Osteoblast (primary cell): ENCODE measurements at regions not wholly inside any gene's neighbourhood (a gene's known extent, or its start where the extent isn't known, plus 50 kb on each side); places are given as distances from the start of the nearest gene placed in this dataset.
A peak's percentile ranks its signal among the peaks of the same experiment; 100 is the strongest.

Source experiments
- DNase-seq: peaks from one replicate; pipeline ENCODE4 v3.0.0; 2011; ENCODE audit warnings: low spot score, mixed read lengths; ENCODE audit not compliant: insufficient read length; ENCODE audit errors: missing footprints
- H2AFZ ChIP-seq: 2 replicates; pipeline ENCODE4 v1.6.0; 2011; ENCODE audit warnings: mild to moderate bottlenecking, low read length
- H3K27ac ChIP-seq: 2 replicates; pipeline ENCODE4 v1.5.1; 2011; ENCODE audit warnings: mild to moderate bottlenecking, low read depth, low read length, moderate library complexity
- H3K27me3 ChIP-seq: 2 replicates; pipeline ENCODE4 v1.6.0; 2012; ENCODE audit warnings: mild to moderate bottlenecking, control low read depth, inconsistent platforms, low read length, moderate library complexity; ENCODE audit not compliant: insufficient read depth
- H3K36me3 ChIP-seq: 2 replicates; pipeline ENCODE4 v1.5.1; 2011; ENCODE audit warnings: mild to moderate bottlenecking, low read length, control low read depth, moderate library complexity; ENCODE audit not compliant: insufficient read depth
- H3K4me1 ChIP-seq: 2 replicates; pipeline ENCODE4 v1.5.1; 2011; ENCODE audit warnings: mild to moderate bottlenecking, low read length, control low read depth, moderate library complexity; ENCODE audit not compliant: insufficient read depth
- H3K4me2 ChIP-seq: 2 replicates; pipeline ENCODE4 v1.6.0; 2011; ENCODE audit warnings: mild to moderate bottlenecking, low read length; ENCODE audit not compliant: insufficient read depth
- H3K4me3 ChIP-seq: fragments of 200-600 bp; sonication (generic); 3 replicates; pipeline ENCODE4 v1.5.1; 2012; ENCODE audit warnings: mild to moderate bottlenecking, low read length, inconsistent platforms; ENCODE audit not compliant: insufficient read depth
- H3K79me2 ChIP-seq: 2 replicates; pipeline ENCODE4 v1.6.0; 2012; ENCODE audit warnings: mild to moderate bottlenecking, low read length, control low read depth, inconsistent platforms; ENCODE audit not compliant: insufficient read depth
- H3K9me3 ChIP-seq: 2 replicates; pipeline ENCODE4 v1.5.1; 2011; ENCODE audit warnings: low read depth, low read length, control low read depth
- H4K20me1 ChIP-seq: 2 replicates; pipeline ENCODE4 v1.6.0; 2012; ENCODE audit warnings: mild to moderate bottlenecking, low read length, control low read depth; ENCODE audit not compliant: insufficient read depth
- TF ChIP-seq, protein P1 (sequence below): IDR thresholded peaks from 2 replicates; pipeline ENCODE4 v1.5.1; 2011; ENCODE audit warnings: mild to moderate bottlenecking, low read depth, low read length, moderate library complexity; ENCODE audit errors: extremely low read depth

DNA sequence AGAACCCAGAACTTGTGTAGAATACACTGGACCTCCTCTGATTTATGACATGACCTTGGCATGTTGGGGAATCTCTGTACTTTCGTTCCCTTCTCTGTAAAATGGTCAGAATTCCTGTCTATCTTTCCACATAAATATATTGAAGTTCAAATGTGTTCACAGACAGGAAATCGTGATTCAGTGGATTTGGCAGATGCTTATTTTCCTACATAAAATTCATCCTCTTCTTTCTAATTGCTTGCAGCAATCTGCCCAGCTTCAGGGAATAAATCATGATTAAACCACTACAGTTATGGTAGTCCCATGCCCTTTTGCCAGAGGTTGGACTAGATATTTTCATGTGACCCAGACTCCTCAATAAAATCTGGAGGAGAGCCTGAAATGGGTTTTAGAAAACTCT is 52.1 kb upstream of the ARL15 start:
- peak overlapping the region; percentile 29 for H3K27ac ChIP-seq
- H3K79me2 ChIP-seq: no peaks in the 10 kb centered on the region
- H2AFZ ChIP-seq: no peak overlapping the region
- peaks cover 45% of the 10 kb centered on the region for H3K4me1 ChIP-seq
- H3K4me3 ChIP-seq: no peak overlapping the region
- no peak for DNase-seq
- H3K9me3 ChIP-seq: no peaks in the 10 kb centered on the region
- H3K27me3 ChIP-seq: no peaks in the 10 kb centered on the region
- H4K20me1 ChIP-seq: no peaks in the 10 kb centered on the region
- H3K4me2 ChIP-seq: peak overlapping the region; percentile 8
- no peaks in the 10 kb centered on the region for H3K36me3 ChIP-seq
- TF ChIP-seq, protein P1, sequence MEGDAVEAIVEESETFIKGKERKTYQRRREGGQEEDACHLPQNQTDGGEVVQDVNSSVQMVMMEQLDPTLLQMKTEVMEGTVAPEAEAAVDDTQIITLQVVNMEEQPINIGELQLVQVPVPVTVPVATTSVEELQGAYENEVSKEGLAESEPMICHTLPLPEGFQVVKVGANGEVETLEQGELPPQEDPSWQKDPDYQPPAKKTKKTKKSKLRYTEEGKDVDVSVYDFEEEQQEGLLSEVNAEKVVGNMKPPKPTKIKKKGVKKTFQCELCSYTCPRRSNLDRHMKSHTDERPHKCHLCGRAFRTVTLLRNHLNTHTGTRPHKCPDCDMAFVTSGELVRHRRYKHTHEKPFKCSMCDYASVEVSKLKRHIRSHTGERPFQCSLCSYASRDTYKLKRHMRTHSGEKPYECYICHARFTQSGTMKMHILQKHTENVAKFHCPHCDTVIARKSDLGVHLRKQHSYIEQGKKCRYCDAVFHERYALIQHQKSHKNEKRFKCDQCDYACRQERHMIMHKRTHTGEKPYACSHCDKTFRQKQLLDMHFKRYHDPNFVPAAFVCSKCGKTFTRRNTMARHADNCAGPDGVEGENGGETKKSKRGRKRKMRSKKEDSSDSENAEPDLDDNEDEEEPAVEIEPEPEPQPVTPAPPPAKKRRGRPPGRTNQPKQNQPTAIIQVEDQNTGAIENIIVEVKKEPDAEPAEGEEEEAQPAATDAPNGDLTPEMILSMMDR: no peak

DNA sequence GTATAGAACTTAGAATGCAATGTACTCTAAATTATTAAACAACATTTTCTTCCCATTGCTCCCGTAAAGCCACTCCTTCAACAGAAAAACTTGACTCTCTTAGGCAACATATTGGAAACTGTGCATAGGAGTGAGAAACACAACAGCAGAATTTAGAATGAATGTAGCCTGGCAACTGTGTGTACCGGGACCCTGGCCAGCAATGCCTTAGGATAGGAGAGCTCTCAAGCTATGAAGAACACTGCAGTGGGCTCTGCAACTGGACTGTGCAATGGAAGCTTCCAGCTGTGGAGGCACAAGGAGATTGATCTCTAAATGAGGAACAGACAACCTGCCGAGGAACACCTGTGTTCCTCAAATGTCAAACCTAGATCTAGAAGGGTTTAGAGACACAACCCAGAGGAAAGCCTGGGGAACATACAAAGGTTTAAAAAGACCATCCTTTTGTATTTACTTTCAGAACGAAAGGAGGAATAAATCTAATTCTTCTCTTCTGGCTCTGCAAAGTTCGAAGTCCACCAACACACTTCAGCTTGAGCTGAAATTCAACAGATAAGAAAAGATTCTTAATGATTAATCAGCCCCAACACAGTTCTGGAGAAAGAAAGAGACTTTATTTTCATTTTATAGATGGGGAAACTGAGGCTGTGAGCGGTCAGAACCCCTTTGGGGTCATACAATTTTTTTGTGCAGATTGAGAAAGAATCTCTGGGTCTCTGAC is 51.5 kb upstream of the ARL15 start:
- H3K27me3 ChIP-seq: no peaks in the 10 kb centered on the region
- no peak overlapping the region for H3K4me3 ChIP-seq
- H3K4me1 ChIP-seq: peaks cover 45% of the 10 kb centered on the region
- no peak overlapping the region for H3K27ac ChIP-seq
- DNase-seq: no peak
- no peak overlapping the region for H2AFZ ChIP-seq
- TF ChIP-seq, protein P1: no peak
- H3K4me2 ChIP-seq: no peak overlapping the region
- H3K9me3 ChIP-seq: no peaks in the 10 kb centered on the region
- no peaks in the 10 kb centered on the region for H3K79me2 ChIP-seq
- no peaks in the 10 kb centered on the region for H3K36me3 ChIP-seq
- no peaks in the 10 kb centered on the region for H4K20me1 ChIP-seq

DNA sequence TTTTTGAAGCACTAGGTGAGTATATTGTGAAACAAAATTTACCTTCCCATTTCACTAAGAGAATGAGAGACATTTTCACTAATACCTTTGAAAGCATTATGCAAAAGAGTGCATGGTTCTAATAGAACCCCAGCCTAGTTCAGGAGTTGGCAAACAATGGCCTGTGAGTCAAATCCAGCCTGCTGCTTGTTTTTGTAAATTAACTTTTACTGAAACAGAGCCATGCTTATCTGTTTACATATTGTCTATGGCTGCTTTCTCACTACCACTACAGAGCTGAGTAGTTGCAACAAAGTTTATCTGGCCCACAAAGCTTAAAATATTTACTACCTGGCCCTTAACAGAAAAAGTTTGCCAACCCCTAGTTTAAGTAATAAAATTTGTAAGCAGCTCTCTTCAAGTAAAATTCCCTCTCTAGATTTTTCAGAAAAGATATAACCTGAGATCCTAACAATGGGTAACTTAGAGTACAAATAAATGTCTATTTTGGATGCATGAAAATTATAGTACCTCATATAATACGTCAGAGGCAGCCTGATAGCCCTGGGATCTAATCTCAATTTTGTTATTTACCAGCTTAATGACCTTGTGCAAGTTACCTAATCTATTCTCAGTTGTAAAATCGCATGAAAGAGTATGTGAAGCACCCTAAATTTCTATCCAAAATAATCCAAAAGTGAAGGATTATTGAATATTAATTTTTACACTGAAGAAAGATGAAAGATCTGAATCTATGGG is 50.7 kb upstream of the ARL15 start:
- H3K79me2 ChIP-seq: no peaks in the 10 kb centered on the region
- no peak for DNase-seq
- peaks cover 45% of the 10 kb centered on the region for H3K4me1 ChIP-seq
- no peak overlapping the region for H3K4me3 ChIP-seq
- no peaks in the 10 kb centered on the region for H3K36me3 ChIP-seq
- H3K9me3 ChIP-seq: no peaks in the 10 kb centered on the region
- H3K4me2 ChIP-seq: peak overlapping the region; percentile 58
- no peaks in the 10 kb centered on the region for H4K20me1 ChIP-seq
- H3K27ac ChIP-seq: peak overlapping the region; percentile 67
- no peaks in the 10 kb centered on the region for H3K27me3 ChIP-seq
- H2AFZ ChIP-seq: no peak overlapping the region
- TF ChIP-seq, protein P1: no peak
